HG02763 (cell line): ENCODE measurements at regions not wholly inside any gene's neighbourhood (a gene's known extent, or its start where the extent isn't known, plus 50 kb on each side); places are given as distances from the start of the nearest gene placed in this dataset.
"Not testable (repeated sequence)": the region's sequence is repeated elsewhere in the genome, so short reads cannot be mapped to it uniquely, and the experiment has no call there.

Source experiments
- ATAC-seq: cut with Tn5 transposase; IDR thresholded peaks from one replicate; pipeline ENCODE4 v1.9.1; 2021; ENCODE audit warnings: mild to moderate bottlenecking, moderate library complexity; ENCODE audit not compliant: unreplicated experiment

DNA sequence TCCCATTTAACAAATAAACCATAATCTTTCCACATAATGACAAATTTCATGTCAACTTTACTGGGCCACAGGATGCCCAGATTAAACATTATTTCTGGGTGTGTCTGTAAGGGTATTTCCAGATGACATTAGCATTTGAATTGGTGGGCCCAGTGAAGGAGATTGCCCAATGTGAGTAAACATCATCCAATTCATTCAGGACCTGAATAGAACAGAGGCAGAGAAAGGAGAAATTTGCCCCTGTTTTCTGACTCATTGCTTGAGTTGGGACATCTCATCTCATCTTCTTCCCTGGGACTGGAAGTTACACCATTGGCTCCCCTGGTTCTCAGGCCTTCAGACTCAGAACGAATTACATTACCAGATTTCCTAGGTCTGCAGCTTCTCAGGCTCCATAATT is 142.9 kb downstream of the TPBG start:
- ATAC-seq = no peak

DNA sequence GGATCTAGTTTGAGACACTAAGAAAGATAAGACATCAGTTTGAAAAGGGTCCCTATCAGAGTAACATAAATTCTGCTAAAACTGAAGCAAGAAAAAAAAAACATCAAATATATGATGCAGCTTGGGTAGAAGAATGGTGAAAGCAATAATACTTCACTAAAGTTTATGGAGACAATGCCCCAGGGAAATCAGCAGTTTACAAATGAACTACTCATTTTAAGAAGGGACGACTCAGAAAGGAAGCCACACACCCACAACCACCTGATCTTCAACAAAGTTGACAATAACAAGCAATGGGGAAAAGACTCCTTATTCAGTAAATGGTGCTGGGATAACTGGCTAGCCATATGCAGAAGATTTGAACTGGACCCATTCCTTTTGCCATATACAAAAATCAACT is 143.5 kb downstream of the TPBG start:
- ATAC-seq = no peak

DNA sequence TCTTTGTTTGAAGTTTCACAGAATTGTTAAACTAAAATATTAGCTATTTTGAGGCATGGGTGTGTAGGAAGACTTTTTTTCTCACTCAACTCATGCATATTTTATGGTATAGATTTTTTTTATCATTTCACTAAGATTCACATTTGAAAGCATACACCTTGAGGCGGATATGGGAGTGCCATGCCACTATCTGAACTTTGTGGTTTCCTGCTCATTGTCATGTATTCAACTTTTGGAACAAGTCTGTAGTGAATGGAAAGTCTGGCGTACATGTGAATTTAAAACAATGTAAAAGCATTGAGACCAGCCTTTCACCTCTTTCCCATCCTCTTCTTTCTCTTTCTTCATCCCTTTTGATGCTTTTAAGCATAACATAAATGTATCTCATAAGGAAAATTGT is 147.9 kb downstream of the TPBG start:
- ATAC-seq = no peak

DNA sequence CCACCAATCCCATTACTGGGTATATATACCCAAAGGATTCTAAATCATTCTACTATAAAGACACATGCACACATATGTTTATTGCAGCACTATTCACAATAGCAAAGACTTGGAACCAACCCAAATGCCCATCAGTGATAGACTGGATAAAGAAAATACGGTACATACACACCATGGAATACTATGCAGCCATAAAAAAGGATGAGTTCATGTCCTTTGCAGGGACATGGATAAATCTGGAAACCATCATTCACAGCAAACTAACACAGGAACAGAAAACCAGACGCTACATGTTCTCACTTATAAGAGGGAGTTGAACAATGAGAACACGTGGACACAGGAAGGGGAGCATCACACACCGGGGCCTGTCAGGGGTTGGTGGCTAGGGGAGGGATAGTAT is 154.3 kb downstream of the TPBG start:
- not testable (repeated sequence) for ATAC-seq

DNA sequence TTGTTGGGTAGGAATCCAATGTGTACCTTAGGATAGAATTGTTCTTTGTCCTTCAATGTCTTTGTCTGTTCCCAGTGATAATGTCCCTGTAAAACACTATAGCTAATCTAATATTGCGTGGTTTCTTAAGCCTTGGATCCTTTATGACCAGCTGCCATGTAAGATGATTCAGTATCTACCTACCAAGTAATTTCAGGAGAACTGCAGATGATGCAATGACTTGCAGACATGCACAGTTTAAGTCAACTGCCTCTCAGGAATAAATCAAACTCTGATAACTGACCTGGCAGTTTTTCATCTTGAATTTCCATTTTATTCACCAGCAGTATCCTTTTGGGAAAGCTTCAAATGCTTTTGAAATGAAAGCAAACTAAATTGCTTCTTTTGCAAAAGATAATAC is 157.8 kb downstream of the TPBG start:
- no peak for ATAC-seq

DNA sequence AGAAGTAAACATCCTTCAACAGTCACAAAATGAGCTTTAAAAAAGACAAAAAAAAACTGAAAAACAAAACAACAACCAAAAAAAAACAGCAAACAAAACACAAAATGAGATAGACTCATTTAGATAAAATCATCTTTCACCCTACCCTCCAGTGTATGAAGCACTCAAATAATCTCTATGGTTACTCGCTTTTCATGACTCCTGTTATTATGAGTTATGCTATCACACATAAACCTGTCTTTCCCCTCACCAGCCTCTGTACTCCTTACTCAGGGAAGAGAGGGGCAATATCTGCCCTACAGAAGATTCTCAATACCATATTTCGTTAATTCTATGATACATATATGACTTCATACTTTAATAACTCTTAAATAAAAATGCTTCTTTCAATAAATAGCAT is 158.2 kb downstream of the TPBG start:
- ATAC-seq = no peak

DNA sequence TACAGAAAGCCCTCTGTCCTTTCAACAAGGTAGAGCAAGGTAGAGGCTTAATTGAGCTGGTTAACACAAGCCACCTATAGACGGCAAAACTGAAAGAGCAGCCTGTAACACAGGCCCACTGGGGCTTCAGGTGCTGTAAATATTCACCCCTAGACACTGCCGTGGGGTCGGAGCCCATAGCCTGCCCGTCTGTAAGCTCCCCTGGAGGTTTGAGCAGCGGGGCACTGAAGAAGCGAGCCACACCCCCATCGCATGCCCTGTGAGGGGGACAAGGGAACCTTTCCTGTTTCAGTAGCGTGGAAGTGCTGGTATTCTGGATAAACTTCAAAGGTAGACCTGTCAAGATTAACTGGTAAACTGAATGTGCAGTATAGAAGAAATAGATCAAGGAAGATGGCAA is 160.4 kb downstream of the TPBG start:
- ATAC-seq = no peak

DNA sequence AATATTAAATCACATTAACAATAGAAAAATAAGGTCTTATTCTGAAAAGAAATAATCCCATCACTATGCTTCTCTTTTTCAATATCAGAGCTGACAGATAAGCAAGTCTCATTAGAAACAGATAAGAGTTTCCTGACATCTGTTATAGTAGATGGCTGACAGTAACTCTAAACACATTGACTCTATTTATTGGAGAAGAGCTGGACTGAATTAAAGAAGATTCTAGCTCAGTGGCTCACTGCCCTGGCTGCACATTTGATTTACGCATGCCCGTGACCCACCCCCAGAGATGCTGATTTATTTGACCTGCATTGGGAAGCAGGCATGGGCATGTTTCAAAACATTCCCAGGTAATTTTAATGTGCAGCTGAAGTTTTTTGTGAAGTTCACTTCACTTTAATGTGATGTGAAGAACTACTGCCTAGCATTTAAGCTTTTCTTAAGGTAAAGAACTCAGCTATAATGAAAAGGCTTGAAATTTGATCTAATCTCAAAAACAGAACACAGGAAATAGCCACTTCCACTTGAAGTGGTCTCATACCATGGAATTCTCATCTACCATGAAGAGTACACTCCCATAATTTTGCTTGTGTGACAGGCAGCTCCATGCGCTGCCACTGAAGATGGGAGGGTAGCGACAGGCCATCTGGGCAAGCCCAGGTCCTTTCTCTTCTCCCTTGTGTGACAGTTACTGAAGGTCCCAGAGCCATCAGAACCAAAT is 162.3 kb downstream of the TPBG start:
- no peak for ATAC-seq

DNA sequence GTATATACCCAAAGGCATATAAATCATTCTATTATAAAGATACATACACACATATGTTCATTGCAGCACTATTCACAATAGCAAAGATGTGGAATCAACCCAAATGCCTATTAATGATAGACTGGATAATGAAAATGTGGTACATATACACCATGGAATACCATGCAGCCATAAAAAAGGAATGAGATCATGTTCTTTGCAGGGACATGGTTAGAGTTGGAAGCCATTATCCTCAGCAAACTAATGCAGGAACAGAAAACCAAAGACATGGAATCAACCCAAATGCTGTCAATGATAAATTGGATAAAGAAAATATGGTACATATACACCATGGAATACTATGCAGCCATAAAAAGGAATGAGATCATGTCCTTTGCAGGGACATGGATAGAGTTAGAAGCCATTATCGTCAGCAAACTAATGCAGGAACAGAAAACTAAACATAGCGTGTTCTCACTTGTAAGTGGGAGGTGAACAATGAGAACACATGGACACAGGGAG is 166.4 kb downstream of the TPBG start:
- ATAC-seq = not testable (repeated sequence)

DNA sequence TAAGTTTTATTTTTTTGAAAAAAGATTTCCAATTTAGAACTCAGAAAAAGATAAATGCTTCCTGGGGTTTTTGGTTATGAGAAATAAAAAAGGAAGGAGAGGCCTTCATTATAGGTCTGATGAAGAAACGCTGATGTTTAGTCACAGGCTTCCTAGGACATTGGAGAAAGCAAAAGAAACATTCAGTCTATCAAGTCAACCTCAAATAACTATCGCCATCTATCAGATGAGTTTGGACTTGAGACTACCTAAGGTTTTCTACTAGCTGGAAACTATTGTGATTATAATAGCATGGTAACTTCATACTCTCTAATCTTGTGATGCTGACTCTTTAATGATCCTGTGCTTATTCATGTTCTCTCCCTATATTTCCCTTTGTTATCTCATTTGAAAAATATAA is 171.3 kb downstream of the TPBG start:
- no peak for ATAC-seq

DNA sequence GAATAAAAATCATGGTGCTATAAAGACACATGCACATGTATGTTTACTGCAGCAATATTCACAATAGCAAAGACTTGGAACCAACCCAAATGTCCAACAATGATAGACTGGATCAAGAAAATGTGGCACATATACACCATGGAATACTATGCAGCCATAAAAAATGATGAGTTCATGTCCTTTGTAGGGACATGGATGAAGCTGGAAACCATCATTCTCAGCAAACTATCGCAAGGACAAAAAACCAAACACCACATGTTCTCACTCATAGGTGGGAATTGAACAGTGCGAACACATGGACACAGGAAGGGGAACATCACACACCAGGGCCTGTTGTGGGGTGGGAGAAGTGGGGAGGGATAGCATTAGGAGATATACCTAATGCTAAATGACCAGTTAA is 185.9 kb downstream of the TPBG start:
- ATAC-seq = not testable (repeated sequence)

DNA sequence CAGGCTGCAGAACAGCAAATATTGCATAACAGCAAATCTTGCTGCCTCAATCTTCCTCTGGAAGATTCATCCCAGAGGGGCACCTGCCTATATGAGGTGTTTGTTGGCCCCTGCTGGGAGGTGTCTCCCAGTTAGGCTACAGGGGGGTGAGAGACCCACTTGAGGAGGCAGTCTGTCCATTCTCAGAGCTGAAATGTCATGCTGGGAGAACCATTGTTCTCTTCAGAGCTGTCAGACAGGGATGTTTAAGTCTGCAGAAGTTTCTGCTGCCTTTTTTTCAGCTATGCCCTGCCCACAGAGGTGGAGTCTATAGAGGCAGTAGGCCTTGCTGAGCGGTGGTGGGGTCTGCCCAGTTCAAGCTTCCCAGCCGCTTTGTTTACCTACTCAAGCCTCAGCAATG is 187.7 kb downstream of the TPBG start:
- not testable (repeated sequence) for ATAC-seq

DNA sequence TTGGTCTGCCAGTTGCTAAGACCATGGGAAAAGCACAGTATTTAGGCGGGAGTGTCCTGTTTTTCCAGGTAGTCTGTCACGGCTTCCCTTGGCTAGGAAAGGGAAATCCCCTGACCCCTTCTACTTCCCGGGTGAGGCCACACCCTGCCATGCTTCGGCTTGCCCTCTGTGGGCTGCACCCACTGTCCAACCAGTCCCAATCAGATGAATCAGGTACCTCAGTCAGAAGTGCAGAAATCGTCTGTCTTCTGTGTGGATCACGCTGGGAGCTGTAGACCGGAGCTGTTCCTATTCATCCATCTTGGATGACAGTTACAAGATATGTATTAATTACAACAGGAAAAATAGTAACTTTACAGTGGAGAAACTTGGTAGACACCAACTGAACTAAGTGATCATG is 188.2 kb downstream of the TPBG start:
- no peak for ATAC-seq

DNA sequence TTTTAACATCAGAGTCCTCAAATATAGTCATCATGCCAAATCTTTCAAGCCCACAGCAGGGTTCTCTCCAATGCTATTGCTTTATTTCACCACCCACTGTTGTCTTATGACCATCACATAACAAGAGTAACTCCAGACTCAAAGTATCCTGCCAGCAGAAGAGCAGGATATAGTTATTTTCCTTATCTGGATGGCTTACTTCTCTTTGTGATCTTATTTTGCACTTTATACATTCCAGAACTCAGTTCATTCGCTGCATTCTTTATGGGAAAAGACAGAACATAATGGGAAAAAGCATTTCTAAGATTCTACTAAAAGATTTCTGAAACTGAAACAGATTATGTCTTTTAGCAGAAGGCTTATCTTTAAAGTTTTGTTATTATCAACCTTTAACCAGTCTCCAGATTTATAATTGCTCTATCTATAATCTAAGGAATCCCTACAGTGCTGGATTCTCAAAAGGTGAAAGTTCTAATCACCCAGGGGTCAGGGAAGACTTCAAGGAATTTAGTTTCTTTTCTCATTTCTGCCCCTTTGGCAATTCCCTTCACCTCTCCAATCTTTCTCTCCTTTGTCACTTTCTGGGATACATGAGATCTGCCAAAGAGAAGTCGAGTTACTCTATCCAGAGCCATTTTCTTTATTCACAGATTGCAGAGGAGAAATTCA is 190.4 kb downstream of the TPBG start:
- ATAC-seq = no peak

DNA sequence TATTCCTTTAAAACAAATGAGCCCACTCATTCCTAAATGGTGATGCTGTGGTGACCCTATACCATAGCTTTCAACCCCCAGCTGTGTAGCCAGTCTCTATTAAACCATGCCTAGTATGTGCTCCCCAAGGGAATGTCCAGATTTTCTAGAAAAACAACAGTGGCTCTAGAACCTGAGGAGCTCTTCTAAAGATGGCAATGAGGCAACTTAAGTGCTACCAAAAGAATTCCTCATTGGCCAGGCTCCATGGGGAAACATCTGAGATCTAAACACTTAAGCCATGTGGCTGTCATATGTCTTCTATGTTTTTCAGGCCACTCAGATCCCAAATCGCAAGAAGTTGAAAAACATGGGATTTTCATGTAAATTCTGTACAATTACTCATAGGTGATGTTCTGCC is 191.0 kb downstream of the TPBG start:
- ATAC-seq = no peak

DNA sequence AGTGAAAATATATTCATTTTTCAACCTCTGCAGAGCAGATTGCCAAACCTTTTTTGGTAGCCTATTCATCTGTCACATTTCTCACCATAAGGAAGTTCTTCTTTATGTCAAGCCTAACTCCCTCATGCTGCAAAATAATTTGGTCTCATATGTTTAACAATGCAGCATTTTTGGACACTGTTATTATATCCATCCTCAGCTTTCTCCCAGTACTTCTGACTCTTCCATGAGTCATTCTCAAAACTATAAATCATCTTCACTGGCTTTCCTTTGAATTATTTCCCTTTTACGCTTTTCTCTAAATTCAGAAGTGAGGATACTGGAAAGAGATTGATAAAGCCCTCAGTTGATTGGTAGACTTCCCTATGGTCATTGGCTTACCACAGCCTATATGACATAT is 192.2 kb downstream of the TPBG start:
- ATAC-seq = no peak

DNA sequence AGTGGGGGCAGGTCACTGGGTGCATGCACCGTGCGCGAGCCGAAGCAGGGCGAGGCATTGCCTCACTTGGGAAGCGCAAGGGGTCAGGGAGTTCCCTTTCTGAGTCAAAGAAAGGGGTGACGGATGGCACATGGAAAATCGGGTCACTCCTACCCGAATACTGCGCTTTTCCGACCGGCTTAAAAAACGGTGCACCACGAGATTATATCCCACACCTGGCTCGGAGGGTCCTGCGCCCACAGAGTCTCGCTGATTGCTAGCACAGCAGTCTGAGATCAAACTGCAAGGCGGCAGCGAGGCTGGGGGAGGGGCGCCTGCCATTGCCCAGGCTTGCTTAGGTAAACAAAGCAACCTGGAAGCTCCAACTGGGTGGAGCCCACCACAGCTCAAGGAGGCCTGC is 194.9 kb downstream of the TPBG start:
- not testable (repeated sequence) for ATAC-seq

DNA sequence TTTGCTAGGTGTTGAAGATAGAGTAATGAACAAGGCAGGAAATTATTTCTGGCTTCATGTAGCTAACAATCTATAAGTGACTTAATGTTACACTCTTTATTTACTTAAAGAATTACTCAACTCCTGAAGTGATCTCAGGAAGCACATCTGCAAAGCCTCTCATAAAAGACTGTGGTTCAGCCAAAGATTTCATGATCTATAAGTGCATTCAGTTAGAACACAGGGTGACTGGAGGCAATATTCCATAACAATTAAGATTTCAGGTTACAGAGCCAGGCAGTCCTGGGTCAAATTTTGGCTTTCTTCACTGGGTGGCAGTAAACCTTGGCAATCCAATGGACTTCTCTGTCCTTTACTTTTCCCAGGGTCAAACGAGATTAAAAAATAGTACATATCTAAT is 204.0 kb downstream of the TPBG start:
- ATAC-seq = no peak

DNA sequence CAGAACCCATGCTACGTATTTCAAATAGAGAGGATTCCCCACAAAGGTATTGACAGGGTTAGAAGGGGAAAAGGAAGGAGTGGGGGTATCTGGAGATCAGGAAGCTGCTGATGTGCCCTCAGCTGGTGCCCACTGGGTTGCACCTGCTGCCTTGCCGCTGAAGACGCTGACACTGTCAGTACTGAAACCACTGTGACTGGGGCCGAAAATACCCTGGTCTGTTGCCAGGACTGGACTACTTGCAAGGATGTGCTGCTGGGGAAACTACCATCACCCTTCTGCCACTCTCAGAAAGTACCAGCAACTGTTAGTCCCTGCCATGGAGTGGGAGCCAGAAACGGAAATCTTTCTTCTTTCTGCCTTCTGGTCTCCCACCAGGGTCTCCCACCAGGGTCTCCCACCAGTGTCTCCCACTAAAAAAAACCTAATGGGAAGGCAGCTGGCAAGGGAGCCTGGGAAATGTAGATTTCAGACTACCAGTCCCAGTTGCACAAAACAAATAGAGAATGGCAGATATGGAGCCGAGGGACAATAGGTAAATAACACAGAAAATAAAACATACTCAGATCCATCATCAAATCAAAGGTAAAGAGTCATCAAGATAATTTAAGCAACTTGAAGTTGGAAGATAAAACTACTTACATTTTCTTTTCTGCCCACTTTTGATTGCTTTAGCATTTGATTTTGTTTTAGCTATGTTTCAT is 204.8 kb downstream of the TPBG start:
- peak; percentile 98 for ATAC-seq

DNA sequence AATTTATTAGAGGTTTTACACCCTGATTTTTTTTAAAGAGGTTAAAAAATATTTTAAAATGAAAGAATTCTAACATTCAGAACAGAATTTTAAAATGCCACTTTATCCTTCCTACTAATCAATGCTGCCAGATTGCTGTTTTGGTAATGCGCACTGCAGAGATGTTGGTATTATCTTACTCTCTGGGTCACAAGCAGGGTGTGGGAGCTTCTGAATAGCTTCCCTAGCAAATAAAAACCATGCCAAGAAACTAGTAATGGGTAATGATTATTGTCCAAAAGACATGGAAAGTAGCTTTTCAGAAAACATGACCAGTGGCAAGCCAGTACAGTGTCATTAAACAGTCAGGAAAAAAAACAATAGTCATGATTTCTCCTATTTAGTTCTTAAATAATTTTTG is 205.4 kb downstream of the TPBG start:
- ATAC-seq = no peak

DNA sequence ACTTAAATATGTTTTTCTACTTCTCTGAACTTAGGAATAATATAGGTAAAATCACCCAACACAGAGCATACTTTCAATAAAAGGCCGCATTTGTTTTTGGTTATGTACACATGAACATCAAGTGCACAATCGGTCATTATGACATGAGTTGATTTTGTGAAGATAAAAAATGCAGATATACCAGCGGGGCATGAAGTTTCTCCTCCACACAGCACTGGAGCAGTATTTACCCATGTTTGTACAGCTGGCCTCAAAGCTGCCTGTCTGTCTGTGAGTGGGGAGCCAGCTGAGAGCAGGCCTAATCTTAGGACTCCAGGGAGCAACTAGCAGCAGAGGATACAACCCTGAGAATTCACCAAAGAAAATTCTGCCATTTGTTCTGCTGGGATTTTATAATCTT is 206.5 kb downstream of the TPBG start:
- ATAC-seq = no peak

DNA sequence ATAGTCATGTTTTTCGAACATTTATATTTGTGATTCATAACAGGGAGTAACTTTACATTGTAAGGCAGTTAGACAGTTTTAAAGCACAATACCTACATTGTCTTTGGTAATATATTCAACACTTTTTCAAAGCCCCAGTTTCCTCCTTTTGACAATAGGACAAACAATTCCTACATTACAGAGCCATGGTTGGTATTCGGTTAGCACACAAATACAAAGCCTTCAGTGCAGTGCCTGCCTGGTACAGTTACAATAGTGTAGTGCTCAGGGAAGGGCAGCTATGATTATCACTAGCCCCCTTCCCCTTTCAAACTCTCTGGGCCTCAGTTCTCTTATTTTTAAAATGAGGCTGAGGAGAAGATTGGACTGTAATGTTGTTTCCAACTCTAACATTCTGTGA is 207.8 kb downstream of the TPBG start:
- no peak for ATAC-seq
